ENCODE measurements at regions not wholly inside any gene's neighbourhood (a gene's known extent, or its start where the extent isn't known, plus 50 kb on each side); places are given as distances from the start of the nearest gene placed in this dataset.

DNA sequence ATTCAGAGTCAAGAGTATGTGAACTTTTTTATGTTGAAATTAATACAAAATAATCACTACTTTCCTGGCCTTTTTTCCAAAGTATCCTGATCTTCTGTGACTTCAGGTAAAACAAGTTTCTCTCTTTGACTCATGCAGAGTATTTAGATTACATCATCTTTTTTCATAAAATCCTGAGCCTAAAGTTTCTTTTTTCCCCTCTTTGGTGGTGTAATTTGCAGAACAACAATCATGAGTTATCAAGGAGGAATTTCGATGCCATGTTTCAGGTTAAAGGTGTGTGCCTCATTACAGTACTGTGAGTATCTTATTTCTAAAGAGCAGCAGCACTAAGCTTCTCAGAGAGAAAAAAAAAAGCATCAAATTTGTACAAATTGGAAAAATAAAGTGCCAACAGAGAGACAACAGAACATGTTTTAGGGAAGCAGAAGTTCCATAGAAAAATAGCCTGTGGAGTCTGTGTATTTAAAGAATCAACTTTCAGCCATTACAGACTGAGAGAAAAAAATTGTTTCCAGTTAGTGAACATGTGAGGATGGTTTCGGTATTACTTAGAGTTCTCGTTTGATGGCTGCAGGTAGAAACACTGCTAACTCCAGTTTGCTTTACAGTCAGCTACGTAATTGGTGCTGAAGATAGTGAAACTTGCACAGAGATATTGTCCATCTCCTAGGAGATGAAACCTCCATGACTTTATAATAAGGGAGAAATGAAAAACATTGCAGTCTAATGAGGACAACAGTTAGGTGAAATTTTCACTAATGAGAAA lies 78.1 kb upstream of the PCDH9 start:
- Histone ChIP-seq H3K36me3 (no peaks in the 10 kb centered on the region), H3K27me3 (no peaks in the 10 kb centered on the region), H3K9me3 (peaks cover 4% of the 10 kb centered on the region), H3K4me3 (no peak overlapping the region), H3K27ac (no peak overlapping the region), H3K4me1 (no peaks in the 10 kb centered on the region)
- TF ChIP-seq CTCF (IDR thresholded peaks at IDR 0.05), result no peak
- DNase-seq (no peak), ATAC-seq (no peak)
- intact Hi-C loops (cut with DNase I), result no loop called here

- Histone ChIP-seq H3K4me1 (no peaks in the 10 kb centered on the region), H3K36me3 (no peaks in the 10 kb centered on the region), H3K27ac (no peak overlapping the region), H3K27me3 (no peaks in the 10 kb centered on the region), H3K4me3 (no peak overlapping the region), H3K9me3 (peaks cover 4% of the 10 kb centered on the region)
- intact Hi-C loops (cut with DNase I), result no loop called here
- ATAC-seq, result no peak
- TF ChIP-seq CTCF (IDR thresholded peaks at IDR 0.05), result no peak
- no peak for DNase-seq
These were observed 76.6 kb upstream of the PCDH9 start for GRCh38 chr13:67306742-67307141.

DNA sequence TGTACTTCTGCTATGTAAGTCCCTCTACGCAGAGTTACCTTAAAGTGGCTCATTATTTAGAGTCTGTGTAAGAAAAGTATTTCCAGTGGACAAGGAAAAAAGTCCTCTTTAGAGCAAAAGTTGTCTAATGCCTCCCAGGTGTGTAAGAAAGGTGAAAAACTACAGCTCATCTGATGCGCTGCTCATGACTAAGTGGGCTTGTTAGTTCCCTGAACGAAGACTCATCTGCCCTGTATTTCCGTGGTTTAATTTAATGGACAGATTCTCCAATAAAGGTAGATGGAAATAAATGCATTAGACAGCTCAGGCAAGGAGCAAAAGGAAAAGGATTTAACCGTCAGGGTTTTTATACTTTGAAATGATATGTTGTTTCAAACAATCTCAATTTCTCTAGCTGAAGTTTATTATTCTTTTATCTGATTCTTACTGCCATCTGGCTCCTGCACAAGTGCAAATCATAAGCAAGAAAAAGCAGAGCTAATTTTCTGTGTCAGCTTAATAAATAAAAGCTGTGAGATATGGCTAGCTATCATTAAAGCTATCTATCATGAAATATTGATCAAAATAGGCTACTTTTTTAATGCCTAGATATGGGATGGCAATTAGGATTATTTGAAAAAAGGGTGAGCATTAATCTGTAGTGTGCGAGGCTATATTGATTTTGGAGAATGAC lies 73.7 kb upstream of the PCDH9 start:
- Histone ChIP-seq H3K27ac (no peak overlapping the region), H3K4me1 (no peaks in the 10 kb centered on the region), H3K4me3 (no peak overlapping the region), H3K9me3 (peaks cover 4% of the 10 kb centered on the region), H3K27me3 (no peaks in the 10 kb centered on the region), H3K36me3 (no peaks in the 10 kb centered on the region)
- DNase-seq (no peak), ATAC-seq (no peak)
- intact Hi-C loops (cut with DNase I), result no loop called here
- TF ChIP-seq CTCF (IDR thresholded peaks at IDR 0.05), result no peak

- no peaks in the 10 kb centered on the region for H3K9me3 ChIP-seq
- H3K36me3 ChIP-seq, result no peaks in the 10 kb centered on the region
- intact Hi-C loops (cut with DNase I), result no loop called here
- no peak for TF ChIP-seq CTCF (IDR thresholded peaks at IDR 0.05)
- no peaks in the 10 kb centered on the region for H3K4me1 ChIP-seq
- H3K27ac ChIP-seq, result no peak overlapping the region
- no peak for ATAC-seq
- no peak for DNase-seq
- no peak overlapping the region for H3K4me3 ChIP-seq
- H3K27me3 ChIP-seq, result no peaks in the 10 kb centered on the region
These were observed 69.6 kb upstream of the PCDH9 start for GRCh38 chr13:67299751-67300150.

GRCh38 chr13:67299072-67299635 lies 69.0 kb upstream of the PCDH9 start:
- H3K9me3 ChIP-seq, result no peaks in the 10 kb centered on the region
- H3K36me3 ChIP-seq, result no peaks in the 10 kb centered on the region
- no peak overlapping the region for H3K4me3 ChIP-seq
- no peaks in the 10 kb centered on the region for H3K4me1 ChIP-seq
- no peak overlapping the region for H3K27ac ChIP-seq
- intact Hi-C loops (cut with DNase I), result no loop called here
- DNase-seq, result no peak
- no peaks in the 10 kb centered on the region for H3K27me3 ChIP-seq
- no peak for ATAC-seq
- no peak for TF ChIP-seq CTCF (IDR thresholded peaks at IDR 0.05)
